GM12865 (cell line): ENCODE measurements at regions not wholly inside any gene's neighbourhood (a gene's known extent, or its start where the extent isn't known, plus 50 kb on each side); places are given as distances from the start of the nearest gene placed in this dataset.

ENCODE experiments used
- DNase-seq: peaks from one replicate; pipeline ENCODE4 v3.0.0; 2010; ENCODE audit warnings: low read depth
- H3K4me3 ChIP-seq: 2 replicates; pipeline ENCODE4 v1.5.1; 2011; ENCODE audit warnings: mild to moderate bottlenecking, low read depth, low read length, control low read depth
- CTCF ChIP-seq: IDR thresholded peaks from 2 replicates; pipeline ENCODE4 v1.5.1; 2011; ENCODE audit warnings: low read length, control low read depth, low read depth, inconsistent platforms; ENCODE audit not compliant: insufficient read depth; ENCODE audit errors: missing control alignments

- no peak for DNase-seq
- no peak for TF ChIP-seq CTCF
- H3K4me3 ChIP-seq = no peak overlapping the region
Observed at GRCh38 chr15:31158858-31159569, 57.5 kb upstream of the TRPM1 start.

- no peak for TF ChIP-seq CTCF
- H3K4me3 ChIP-seq = no peak overlapping the region
- no peak for DNase-seq
Observed at GRCh38 chr15:31159837-31160236, 58.3 kb upstream of the TRPM1 start.

- no peak overlapping the region for H3K4me3 ChIP-seq
- DNase-seq = no peak
- TF ChIP-seq CTCF = no peak
Observed at GRCh38 chr15:31160297-31160696, 58.8 kb upstream of the TRPM1 start.

GRCh38 chr15:31160740-31161495, 59.4 kb upstream of the TRPM1 start:
- TF ChIP-seq CTCF = no peak
- no peak overlapping the region for H3K4me3 ChIP-seq
- no peak for DNase-seq

GRCh38 chr15:31161951-31162350, 60.4 kb upstream of the TRPM1 start:
- no peak for TF ChIP-seq CTCF
- DNase-seq = no peak
- no peak overlapping the region for H3K4me3 ChIP-seq

GRCh38 chr15:31162721-31163510, 61.4 kb upstream of the TRPM1 start:
- no peak for TF ChIP-seq CTCF
- no peak overlapping the region for H3K4me3 ChIP-seq
- DNase-seq = no peak
